NCI-H460 (cell line): ENCODE measurements at regions not wholly inside any gene's neighbourhood (a gene's known extent, or its start where the extent isn't known, plus 50 kb on each side); places are given as distances from the start of the nearest gene placed in this dataset.

ENCODE experiments used
- DNase-seq: peaks from one replicate; pipeline ENCODE4 v3.0.0-alpha.2; 2016; ENCODE audit warnings: low read depth; ENCODE audit errors: extremely low read depth

GRCh38 chr18:66764230-66764629, 160.3 kb upstream of the CDH19 start:
- DNase-seq: no peak

GRCh38 chr18:66761166-66761565, 157.3 kb upstream of the CDH19 start:
- DNase-seq: no peak

- DNase-seq: no peak
Measured at GRCh38 chr18:66760559-66760958, 156.7 kb upstream of the CDH19 start.

- DNase-seq: no peak
Measured at GRCh38 chr18:66759050-66759828, 155.3 kb upstream of the CDH19 start.

GRCh38 chr18:66757946-66758345, 154.1 kb upstream of the CDH19 start:
- no peak for DNase-seq

GRCh38 chr18:66754335-66754734, 150.4 kb upstream of the CDH19 start:
- DNase-seq: no peak

- DNase-seq: no peak
Measured at GRCh38 chr18:66752733-66753132, 148.8 kb upstream of the CDH19 start.

GRCh38 chr18:66749481-66750035, 145.7 kb upstream of the CDH19 start:
- DNase-seq: no peak

- peak; percentile 33 for DNase-seq
Measured at GRCh38 chr18:66749030-66749429, 145.1 kb upstream of the CDH19 start.

GRCh38 chr18:66742832-66743231, 138.9 kb upstream of the CDH19 start:
- DNase-seq: no peak

- DNase-seq: no peak
Measured at GRCh38 chr18:66735933-66736332, 132.0 kb upstream of the CDH19 start.

GRCh38 chr18:66734451-66734850, 130.6 kb upstream of the CDH19 start:
- no peak for DNase-seq

GRCh38 chr18:66731890-66732289, 128.0 kb upstream of the CDH19 start:
- no peak for DNase-seq

- no peak for DNase-seq
Measured at GRCh38 chr18:66729442-66730239, 125.8 kb upstream of the CDH19 start.

- DNase-seq: no peak
Measured at GRCh38 chr18:66728951-66729350, 125.1 kb upstream of the CDH19 start.

GRCh38 chr18:66727991-66728390, 124.1 kb upstream of the CDH19 start:
- DNase-seq: no peak

GRCh38 chr18:66724664-66725356, 120.9 kb upstream of the CDH19 start:
- no peak for DNase-seq

- no peak for DNase-seq
Measured at GRCh38 chr18:66722671-66723070, 118.8 kb upstream of the CDH19 start.

- DNase-seq: no peak
Measured at GRCh38 chr18:66708646-66709045, 104.8 kb upstream of the CDH19 start.

- no peak for DNase-seq
Measured at GRCh38 chr18:66707473-66707872, 103.6 kb upstream of the CDH19 start.

GRCh38 chr18:66695281-66695680, 91.4 kb upstream of the CDH19 start:
- no peak for DNase-seq
